CD4-positive, alpha-beta T cell treated with Interleukin-17A for 1 hour (primary cell): ENCODE measurements at regions not wholly inside any gene's neighbourhood (a gene's known extent, or its start where the extent isn't known, plus 50 kb on each side); places are given as distances from the start of the nearest gene placed in this dataset.

Source experiments
- DNase-seq: peaks from one replicate; pipeline ENCODE4 v3.0.0-alpha.2; 2020

GRCh38 chr2:163456953-163457743 is 278.7 kb downstream of the FIGN start:
- DNase-seq: no peak

GRCh38 chr2:163455815-163456214 is 280.0 kb downstream of the FIGN start:
- no peak for DNase-seq

- no peak for DNase-seq
Observed at GRCh38 chr2:163453920-163454319, 281.9 kb downstream of the FIGN start.

- no peak for DNase-seq
Observed at GRCh38 chr2:163441603-163442002, 294.2 kb downstream of the FIGN start.

- no peak for DNase-seq
Observed at GRCh38 chr2:163436963-163437362, 298.8 kb downstream of the FIGN start.

- no peak for DNase-seq
Observed at GRCh38 chr2:163428187-163428586, 307.6 kb downstream of the FIGN start.

GRCh38 chr2:163420604-163421003 is 315.2 kb downstream of the FIGN start:
- no peak for DNase-seq

GRCh38 chr2:163419000-163419830 is 316.6 kb downstream of the FIGN start:
- no peak for DNase-seq

- no peak for DNase-seq
Observed at GRCh38 chr2:163417596-163418337, 318.0 kb downstream of the FIGN start.

GRCh38 chr2:163414121-163414520 is 321.7 kb downstream of the FIGN start:
- DNase-seq: no peak

- DNase-seq: no peak
Observed at GRCh38 chr2:163407296-163407695, 328.5 kb downstream of the FIGN start.

GRCh38 chr2:163405298-163405697 is 330.5 kb downstream of the FIGN start:
- no peak for DNase-seq

- no peak for DNase-seq
Observed at GRCh38 chr2:163401481-163401880, 334.3 kb downstream of the FIGN start.

- DNase-seq: no peak
Observed at GRCh38 chr2:163397451-163397850, 338.4 kb downstream of the FIGN start.

- no peak for DNase-seq
Observed at GRCh38 chr2:163395602-163396001, 340.2 kb downstream of the FIGN start.

GRCh38 chr2:163389838-163390237 is 346.0 kb downstream of the FIGN start:
- no peak for DNase-seq

- DNase-seq: no peak
Observed at GRCh38 chr2:163375472-163375871, 360.3 kb downstream of the FIGN start.

GRCh38 chr2:163375070-163375469 is 360.7 kb downstream of the FIGN start:
- no peak for DNase-seq

- no peak for DNase-seq
Observed at GRCh38 chr2:163374282-163374681, 361.5 kb downstream of the FIGN start.

- DNase-seq: no peak
Observed at GRCh38 chr2:163373496-163373895, 362.3 kb downstream of the FIGN start.

GRCh38 chr2:163370169-163370886 is 365.5 kb downstream of the FIGN start:
- no peak for DNase-seq

- DNase-seq: no peak
Observed at GRCh38 chr2:163369111-163369510, 366.7 kb downstream of the FIGN start.

GRCh38 chr2:163368655-163369054 is 367.2 kb downstream of the FIGN start:
- DNase-seq: no peak
